ENCODE measurements at regions not wholly inside any gene's neighbourhood (a gene's known extent, or its start where the extent isn't known, plus 50 kb on each side); places are given as distances from the start of the nearest gene placed in this dataset.

DNA sequence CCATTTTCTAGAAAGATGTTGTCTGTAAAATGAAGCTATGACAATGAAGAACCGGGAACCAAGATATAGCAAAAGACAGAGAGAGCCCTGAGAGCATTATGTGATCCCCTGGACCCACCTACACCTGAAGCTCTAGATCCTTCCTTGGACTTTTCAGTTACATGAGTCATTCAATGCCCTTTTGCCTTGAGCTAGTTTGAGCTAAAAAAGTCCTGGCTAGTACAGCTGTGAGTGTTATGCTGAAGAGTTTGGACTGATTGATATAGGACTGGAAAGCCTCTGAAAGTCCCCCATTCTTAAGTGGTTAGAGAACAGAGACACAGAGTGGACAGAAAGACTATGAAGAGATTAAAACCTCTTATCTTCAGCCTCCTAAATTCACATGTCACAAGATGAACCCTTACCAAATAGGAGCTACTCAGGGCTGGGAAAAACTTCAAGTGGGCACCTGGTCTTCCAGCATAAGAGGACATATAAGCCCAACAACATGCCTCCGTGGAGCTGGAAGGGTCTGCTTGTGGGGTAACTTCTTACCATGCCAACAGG, 386.8 kb upstream of the NFE2L3 start:
- TF ChIP-seq POLR2A (IDR thresholded peaks at IDR 0.05; ENCODE audit: low read depth, low read length), result no peak
- no peak for TF ChIP-seq EZH2 (IDR thresholded peaks at IDR 0.05; ENCODE audit: borderline replicate concordance, low read depth, low read length, severe bottlenecking)
- TF ChIP-seq, protein P1, sequence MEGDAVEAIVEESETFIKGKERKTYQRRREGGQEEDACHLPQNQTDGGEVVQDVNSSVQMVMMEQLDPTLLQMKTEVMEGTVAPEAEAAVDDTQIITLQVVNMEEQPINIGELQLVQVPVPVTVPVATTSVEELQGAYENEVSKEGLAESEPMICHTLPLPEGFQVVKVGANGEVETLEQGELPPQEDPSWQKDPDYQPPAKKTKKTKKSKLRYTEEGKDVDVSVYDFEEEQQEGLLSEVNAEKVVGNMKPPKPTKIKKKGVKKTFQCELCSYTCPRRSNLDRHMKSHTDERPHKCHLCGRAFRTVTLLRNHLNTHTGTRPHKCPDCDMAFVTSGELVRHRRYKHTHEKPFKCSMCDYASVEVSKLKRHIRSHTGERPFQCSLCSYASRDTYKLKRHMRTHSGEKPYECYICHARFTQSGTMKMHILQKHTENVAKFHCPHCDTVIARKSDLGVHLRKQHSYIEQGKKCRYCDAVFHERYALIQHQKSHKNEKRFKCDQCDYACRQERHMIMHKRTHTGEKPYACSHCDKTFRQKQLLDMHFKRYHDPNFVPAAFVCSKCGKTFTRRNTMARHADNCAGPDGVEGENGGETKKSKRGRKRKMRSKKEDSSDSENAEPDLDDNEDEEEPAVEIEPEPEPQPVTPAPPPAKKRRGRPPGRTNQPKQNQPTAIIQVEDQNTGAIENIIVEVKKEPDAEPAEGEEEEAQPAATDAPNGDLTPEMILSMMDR (IDR thresholded peaks at IDR 0.05; ENCODE audit: extremely low read depth in 1 of 2, insufficient read depth in 1 of 2, low read depth in 1 of 2, low read length in 2 of 2), result no peak
- no peak for TF ChIP-seq GATA2 (IDR thresholded peaks at IDR 0.05; ENCODE audit: insufficient read depth, insufficient read length, low read depth, low read length)
- TF ChIP-seq, protein P2, sequence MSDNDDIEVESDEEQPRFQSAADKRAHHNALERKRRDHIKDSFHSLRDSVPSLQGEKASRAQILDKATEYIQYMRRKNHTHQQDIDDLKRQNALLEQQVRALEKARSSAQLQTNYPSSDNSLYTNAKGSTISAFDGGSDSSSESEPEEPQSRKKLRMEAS (IDR thresholded peaks at IDR 0.05; ENCODE audit: insufficient read depth, insufficient read length), result no peak
- TF ChIP-seq POLR2AphosphoS5 (IDR thresholded peaks at IDR 0.05; ENCODE audit: insufficient read depth, low read depth, low read length), result no peak
- TF ChIP-seq MYC (IDR thresholded peaks at IDR 0.05; ENCODE audit: low read depth, low read length), result no peak
